Endodermal cell (in vitro differentiated cells): ENCODE measurements at regions not wholly inside any gene's neighbourhood (a gene's known extent, or its start where the extent isn't known, plus 50 kb on each side); places are given as distances from the start of the nearest gene placed in this dataset.

Experiments used
- DNase-seq: peaks from one replicate; pipeline ENCODE4 v3.0.0-alpha.2; 2017
- H3K27ac ChIP-seq: 2 replicates; pipeline ENCODE4 v1.5.1; 2013; ENCODE audit warnings: mild to moderate bottlenecking, low read depth, low read length, moderate library complexity
- H3K27me3 ChIP-seq: 2 replicates; pipeline ENCODE4 v1.6.1; 2013; ENCODE audit warnings: mild to moderate bottlenecking, low read length, moderate library complexity; ENCODE audit not compliant: insufficient read depth, control insufficient read depth, poor library complexity, severe bottlenecking
- H3K36me3 ChIP-seq: 2 replicates; pipeline ENCODE4 v1.7.0; 2013; ENCODE audit warnings: mild to moderate bottlenecking, low read length, moderate library complexity; ENCODE audit not compliant: control insufficient read depth, insufficient read depth
- H3K4me1 ChIP-seq: one replicate; pipeline ENCODE4 v1.7.0; 2013; ENCODE audit warnings: low read length; ENCODE audit not compliant: control insufficient read depth, insufficient read depth
- H3K4me3 ChIP-seq: 2 replicates; pipeline ENCODE4 v1.5.1; 2013; ENCODE audit warnings: mild to moderate bottlenecking, low read length, moderate library complexity
- H3K9ac ChIP-seq: 2 replicates; pipeline ENCODE4 v1.6.1; 2013; ENCODE audit warnings: mild to moderate bottlenecking, low read length, moderate library complexity; ENCODE audit not compliant: poor library complexity, severe bottlenecking; ENCODE audit errors: extremely low read depth
- H3K9me3 ChIP-seq: 2 replicates; pipeline ENCODE4 v1.6.1; 2013; ENCODE audit warnings: mild to moderate bottlenecking, low read length, moderate library complexity; ENCODE audit not compliant: control insufficient read depth
- H3K27ac Mint-ChIP-seq: 2 replicates; pipeline ENCODE4 v1.8.0; 2020; ENCODE audit warnings: mixed read lengths
- H3K27me3 Mint-ChIP-seq: 2 replicates; pipeline ENCODE4 v1.8.0; 2021; ENCODE audit warnings: mild to moderate bottlenecking, mixed read lengths; ENCODE audit not compliant: insufficient read depth
- H3K36me3 Mint-ChIP-seq: 2 replicates; pipeline ENCODE4 v1.8.0; 2020; ENCODE audit warnings: low read depth, mixed read lengths
- H3K4me1 Mint-ChIP-seq: 2 replicates; pipeline ENCODE4 v1.8.0; 2020; ENCODE audit warnings: mixed read lengths
- H3K4me3 Mint-ChIP-seq: 2 replicates; pipeline ENCODE4 v1.8.0; 2020; ENCODE audit warnings: mild to moderate bottlenecking, moderate library complexity, mixed read lengths
- H3K9me3 Mint-ChIP-seq: 2 replicates; pipeline ENCODE4 v1.8.0; 2020; ENCODE audit warnings: mild to moderate bottlenecking, mixed read lengths
- WGBS, 2 experiments: methylation state at CpG; one replicate each; pipeline versions ENCODE4 v1.1.5 to v1.1.7; 2013; ENCODE audit warnings: missing lambda C conversion rate in 2 of 2, mixed read lengths in 1 of 2; ENCODE audit not compliant: insufficient coverage in 1 of 2, insufficient read length in 1 of 2; 5-methylcytosine and 5-hydroxymethylcytosine counted together
- TF ChIP-seq, protein P1 (sequence below): fragments of 200-600 bp; sonication (generic); conservative IDR thresholded peaks from 2 replicates; pipeline ENCODE4 v1.5.0; 2021; ENCODE audit warnings: antibody characterized with exemption, mild to moderate bottlenecking

DNA sequence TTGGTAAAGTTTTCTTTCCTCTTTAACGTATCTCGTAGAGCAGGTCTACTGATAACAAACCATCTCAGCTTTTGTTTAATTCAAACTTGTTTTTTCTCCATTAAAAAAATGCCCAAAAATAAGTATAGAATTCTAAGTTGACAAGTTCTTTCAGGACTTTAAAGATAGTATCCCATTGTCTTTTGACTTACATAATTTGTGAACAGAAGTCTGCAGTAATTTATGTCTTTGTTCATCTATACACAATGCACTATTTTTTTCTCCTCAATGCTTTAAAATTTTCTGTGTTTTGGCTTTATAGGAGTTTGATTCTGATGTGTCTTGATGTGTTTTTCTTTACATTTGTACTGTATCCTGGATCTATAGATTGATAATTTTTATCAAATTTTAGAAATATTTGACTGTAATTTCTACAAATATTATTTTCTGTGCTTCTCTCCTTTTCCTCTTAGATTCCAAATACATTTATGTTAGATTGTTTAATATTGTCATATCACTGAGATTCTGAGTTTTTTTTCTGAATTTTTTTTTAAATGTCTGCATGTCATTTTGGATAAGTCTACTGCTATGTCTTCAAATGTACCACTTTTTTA lies 143.3 kb downstream of the FTCDNL1 start:
- no peak overlapping the region for H3K27ac ChIP-seq
- DNase-seq, result no peak
- H3K4me1 ChIP-seq, result no peaks in the 10 kb centered on the region
- peaks cover 5% of the 10 kb centered on the region for H3K9me3 ChIP-seq
- no peaks in the 10 kb centered on the region for H3K36me3 ChIP-seq
- H3K4me3 Mint-ChIP-seq, result no peak overlapping the region
- H3K27me3 Mint-ChIP-seq, result no peaks in the 10 kb centered on the region
- H3K4me3 ChIP-seq, result no peak overlapping the region
- H3K4me1 Mint-ChIP-seq, result no peaks in the 10 kb centered on the region
- TF ChIP-seq, protein P1, sequence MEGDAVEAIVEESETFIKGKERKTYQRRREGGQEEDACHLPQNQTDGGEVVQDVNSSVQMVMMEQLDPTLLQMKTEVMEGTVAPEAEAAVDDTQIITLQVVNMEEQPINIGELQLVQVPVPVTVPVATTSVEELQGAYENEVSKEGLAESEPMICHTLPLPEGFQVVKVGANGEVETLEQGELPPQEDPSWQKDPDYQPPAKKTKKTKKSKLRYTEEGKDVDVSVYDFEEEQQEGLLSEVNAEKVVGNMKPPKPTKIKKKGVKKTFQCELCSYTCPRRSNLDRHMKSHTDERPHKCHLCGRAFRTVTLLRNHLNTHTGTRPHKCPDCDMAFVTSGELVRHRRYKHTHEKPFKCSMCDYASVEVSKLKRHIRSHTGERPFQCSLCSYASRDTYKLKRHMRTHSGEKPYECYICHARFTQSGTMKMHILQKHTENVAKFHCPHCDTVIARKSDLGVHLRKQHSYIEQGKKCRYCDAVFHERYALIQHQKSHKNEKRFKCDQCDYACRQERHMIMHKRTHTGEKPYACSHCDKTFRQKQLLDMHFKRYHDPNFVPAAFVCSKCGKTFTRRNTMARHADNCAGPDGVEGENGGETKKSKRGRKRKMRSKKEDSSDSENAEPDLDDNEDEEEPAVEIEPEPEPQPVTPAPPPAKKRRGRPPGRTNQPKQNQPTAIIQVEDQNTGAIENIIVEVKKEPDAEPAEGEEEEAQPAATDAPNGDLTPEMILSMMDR, result no peak
- peaks cover 8% of the 10 kb centered on the region for H3K9me3 Mint-ChIP-seq
- H3K9ac ChIP-seq, result no peak overlapping the region
- WGBS, 2 experiments, result 97% methylated on average over 2 of the region's 2 CpGs; no CpG with 5 or more reads in 1 of the 2 experiments
- no peaks in the 10 kb centered on the region for H3K27me3 ChIP-seq
- no peaks in the 10 kb centered on the region for H3K36me3 Mint-ChIP-seq
- no peak overlapping the region for H3K27ac Mint-ChIP-seq

DNA sequence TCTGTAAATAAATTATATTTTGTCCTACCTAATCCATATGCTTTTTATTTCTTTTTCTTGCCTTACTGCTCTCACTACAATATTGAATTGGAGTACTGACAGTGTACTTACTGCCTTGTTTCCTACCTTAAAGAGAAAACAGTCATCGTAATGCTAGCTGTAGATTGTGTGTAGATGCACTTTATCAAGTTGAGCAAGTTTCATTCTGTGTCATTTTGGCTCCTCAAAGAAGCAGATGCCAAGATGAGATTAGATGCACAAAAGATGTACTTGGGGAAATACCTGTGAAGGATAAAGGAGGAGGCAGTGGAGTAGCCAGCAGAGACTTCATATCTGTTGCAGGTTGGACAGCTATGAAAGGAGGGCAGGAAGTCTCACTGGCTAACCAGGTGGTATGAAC lies 145.5 kb downstream of the FTCDNL1 start:
- Mint-ChIP-seq H3K27ac (no peak overlapping the region), H3K9me3 (peaks cover 8% of the 10 kb centered on the region), H3K4me3 (no peak overlapping the region), H3K4me1 (no peaks in the 10 kb centered on the region), H3K27me3 (no peaks in the 10 kb centered on the region), H3K36me3 (no peaks in the 10 kb centered on the region)
- H3K4me1 ChIP-seq, result no peaks in the 10 kb centered on the region
- H3K9ac ChIP-seq, result no peak overlapping the region
- peaks cover 5% of the 10 kb centered on the region for H3K9me3 ChIP-seq
- WGBS, 2 experiments, result 100% methylated on average over 1 of the region's 1 CpG; no CpG with 5 or more reads in 1 of the 2 experiments
- no peak overlapping the region for H3K27ac ChIP-seq
- TF ChIP-seq, protein P1, result no peak
- no peak for DNase-seq
- no peaks in the 10 kb centered on the region for H3K27me3 ChIP-seq
- H3K4me3 ChIP-seq, result no peak overlapping the region
- no peaks in the 10 kb centered on the region for H3K36me3 ChIP-seq

DNA sequence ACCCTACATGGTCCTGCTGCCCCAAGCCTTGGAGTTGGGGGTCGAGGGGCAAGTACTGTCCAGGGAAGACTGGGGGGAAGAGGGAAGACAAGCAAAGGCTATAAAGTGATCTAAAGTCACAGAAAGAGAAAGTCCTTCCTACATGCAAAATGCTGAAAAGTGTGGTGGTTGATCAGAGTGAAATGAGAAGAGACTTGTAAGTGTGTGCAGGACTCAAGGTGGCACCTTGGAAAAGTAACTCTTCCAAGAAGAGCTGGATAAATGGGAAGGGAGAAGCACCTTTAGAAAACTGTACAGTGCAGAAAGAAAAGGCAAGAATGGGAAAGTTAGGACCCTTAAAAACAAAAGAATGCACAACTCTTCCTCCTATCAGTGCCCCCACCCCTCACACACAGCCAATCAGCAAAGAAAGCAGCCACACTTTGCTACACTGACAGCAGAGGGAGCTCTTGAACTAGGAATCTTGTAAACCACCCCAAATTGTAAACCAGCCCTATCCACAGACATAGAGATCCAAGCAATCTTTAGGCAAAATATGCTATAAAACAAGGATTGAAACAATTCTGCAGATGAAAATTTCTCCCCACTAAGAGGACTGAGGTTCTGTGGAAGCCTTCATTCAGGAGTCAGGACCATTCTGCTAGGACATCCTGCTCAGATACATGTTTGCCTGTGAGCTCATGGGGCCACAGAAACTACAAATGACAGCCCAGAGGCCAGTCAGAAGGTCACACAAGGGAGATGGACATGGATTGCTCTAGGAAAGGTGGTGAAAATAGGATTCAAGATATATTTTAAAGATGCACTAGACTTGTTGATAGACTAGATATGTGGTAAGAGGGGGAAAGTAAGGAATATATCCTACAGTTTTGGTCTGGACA lies 146.4 kb downstream of the FTCDNL1 start:
- DNase-seq, result peak; percentile 79
- Histone ChIP-seq H3K9ac (no peak overlapping the region), H3K4me3 (no peak overlapping the region), H3K4me1 (no peaks in the 10 kb centered on the region), H3K27me3 (no peaks in the 10 kb centered on the region), H3K36me3 (no peaks in the 10 kb centered on the region), H3K27ac (no peak overlapping the region), H3K9me3 (peaks cover 5% of the 10 kb centered on the region)
- TF ChIP-seq, protein P1, result peak; percentile 86
- H3K36me3 Mint-ChIP-seq, result no peaks in the 10 kb centered on the region
- H3K27me3 Mint-ChIP-seq, result no peaks in the 10 kb centered on the region
- no peaks in the 10 kb centered on the region for H3K4me1 Mint-ChIP-seq
- H3K4me3 Mint-ChIP-seq, result no peak overlapping the region
- no peak overlapping the region for H3K27ac Mint-ChIP-seq
- H3K9me3 Mint-ChIP-seq, result peaks cover 8% of the 10 kb centered on the region
- 88% methylated on average over 1 of the region's 1 CpG; no CpG with 5 or more reads in 1 of the 2 experiments for WGBS, 2 experiments
